AG04449 (cell line): ENCODE measurements at regions not wholly inside any gene's neighbourhood (a gene's known extent, or its start where the extent isn't known, plus 50 kb on each side); places are given as distances from the start of the nearest gene placed in this dataset.

Experiments used
- CTCF ChIA-PET: fragments of 350-600 bp; formaldehyde crosslinking; extraction: SDS; loops from one replicate; lab custom pipeline; 2021; ENCODE audit warnings: antibody characterized with exemption; lab: Yijun Ruan, JAX
- POLR2A ChIA-PET: fragments of 400-600, 350-600 bp; formaldehyde crosslinking; extraction: SDS; loops from one replicate; lab custom pipeline; 2020; ENCODE audit warnings: antibody characterized with exemption, inconsistent platforms; lab: Yijun Ruan, JAX
- DNase-seq: peaks from one replicate; pipeline ENCODE4 v3.0.0-alpha.2; 2010; ENCODE audit warnings: low read depth, low spot score
- H3K4me3 ChIP-seq: 2 replicates; pipeline ENCODE4 v1.5.1; 2011; ENCODE audit warnings: low read depth, mild to moderate bottlenecking, control low read depth, low read length
- CTCF ChIP-seq: IDR thresholded peaks from one replicate; pipeline ENCODE4 v1.5.1; 2011; ENCODE audit warnings: mild to moderate bottlenecking, moderate library complexity, low read length, control low read depth, inconsistent platforms; ENCODE audit not compliant: insufficient read depth; ENCODE audit errors: missing control alignments

GRCh38 chr1:172915271-172915670, 135.5 kb downstream of the TNFSF18 start:
- POLR2A ChIA-PET: no interaction called here
- CTCF ChIA-PET: interaction anchor here (0.8 to 1.4 kb wide), 3 partner anchors 171 to 289 kb away, joined by 3 to 4 read pairs (median 4); no protein-coding TSS in a partner anchor
- H3K4me3 ChIP-seq: no peak overlapping the region

DNA sequence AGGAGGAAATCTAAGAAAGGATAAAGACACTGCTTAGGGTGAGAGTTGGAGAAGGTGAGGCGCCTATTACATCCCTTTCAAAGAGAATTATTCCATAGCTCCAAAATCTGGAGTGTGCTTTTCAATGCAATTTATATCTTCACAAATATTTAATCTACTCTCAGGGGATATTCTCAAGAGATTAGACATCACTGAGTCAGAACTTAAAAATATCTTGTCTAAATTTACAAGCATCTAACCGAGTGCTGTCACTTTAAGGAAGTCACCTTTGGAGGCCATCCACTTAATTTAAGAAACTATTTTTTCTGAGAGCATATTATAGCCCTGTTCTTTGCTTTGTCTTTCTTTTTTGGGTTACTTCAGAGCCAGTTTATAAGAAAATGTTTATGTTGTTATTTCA, 134.6 kb downstream of the TNFSF18 start:
- DNase-seq: no peak
- TF ChIP-seq CTCF: no peak
- ChIA-PET POLR2A (interaction anchor here (0.7 to 1.1 kb wide), 3 partner anchors 13 to 78 kb away, joined by 3 read pairs; no protein-coding TSS in a partner anchor), CTCF (interaction anchor here (0.6 to 1.4 kb wide), 3 partner anchors 77 to 288 kb away, joined by 3 to 4 read pairs (median 4); no protein-coding TSS in a partner anchor)
- no peak overlapping the region for H3K4me3 ChIP-seq

More at GRCh38 chr1:172915271-172915670, 135.5 kb downstream of the TNFSF18 start:
- no peak for TF ChIP-seq CTCF
- DNase-seq: no peak

- no peak overlapping the region for H3K4me3 ChIP-seq
- ChIA-PET POLR2A (interaction anchor here (0.6 to 1.6 kb wide), 11 partner anchors 8 to 290 kb away, joined by 3 to 11 read pairs (median 4); no protein-coding TSS in a partner anchor), CTCF (interaction anchor here (1.0 to 1.4 kb wide), 5 partner anchors 8 to 92 kb away, joined by 3 read pairs; no protein-coding TSS in a partner anchor)
- DNase-seq: no peak
- no peak for TF ChIP-seq CTCF
Observed at GRCh38 chr1:172917972-172918371, 132.8 kb downstream of the TNFSF18 start.

GRCh38 chr1:172918478-172918877, 132.3 kb downstream of the TNFSF18 start:
- CTCF ChIA-PET: interaction anchor here (1.0 to 1.4 kb wide), 4 partner anchors 9 to 93 kb away, joined by 3 read pairs; no protein-coding TSS in a partner anchor
- no peak overlapping the region for H3K4me3 ChIP-seq
- POLR2A ChIA-PET: interaction anchor here (0.6 to 1.6 kb wide), 12 partner anchors 9 to 290 kb away, joined by 3 to 11 read pairs (median 4); no protein-coding TSS in a partner anchor
- DNase-seq: no peak
- no peak for TF ChIP-seq CTCF

DNA sequence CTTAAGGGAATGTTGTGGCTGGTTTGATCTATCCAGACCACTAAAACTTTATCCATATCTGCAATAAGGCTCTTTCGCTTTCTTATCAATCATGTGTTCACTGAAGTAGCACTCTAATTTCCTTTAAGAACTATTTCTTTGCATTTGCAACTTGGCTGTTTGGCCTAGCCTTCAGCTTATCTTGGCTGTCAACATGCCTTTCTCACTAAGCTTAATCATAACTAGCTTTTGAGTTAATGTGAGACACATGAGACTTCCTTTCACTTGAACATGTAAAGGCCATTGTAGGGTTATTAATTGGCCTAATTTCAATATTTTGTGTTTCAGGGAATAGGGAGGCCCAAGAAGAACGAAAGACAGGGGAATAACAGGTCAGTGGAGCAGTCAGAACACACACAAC, 124.7 kb downstream of the TNFSF18 start:
- DNase-seq: no peak
- TF ChIP-seq CTCF: no peak
- no peak overlapping the region for H3K4me3 ChIP-seq
- POLR2A ChIA-PET: interaction anchor here (0.6 kb wide), 2 partner anchors 268 to 269 kb away, joined by 3 read pairs; no protein-coding TSS in a partner anchor
- CTCF ChIA-PET: interaction anchor here (1.3 kb wide), 2 partner anchors 196 to 277 kb away, joined by 3 to 4 read pairs; no protein-coding TSS in a partner anchor

DNA sequence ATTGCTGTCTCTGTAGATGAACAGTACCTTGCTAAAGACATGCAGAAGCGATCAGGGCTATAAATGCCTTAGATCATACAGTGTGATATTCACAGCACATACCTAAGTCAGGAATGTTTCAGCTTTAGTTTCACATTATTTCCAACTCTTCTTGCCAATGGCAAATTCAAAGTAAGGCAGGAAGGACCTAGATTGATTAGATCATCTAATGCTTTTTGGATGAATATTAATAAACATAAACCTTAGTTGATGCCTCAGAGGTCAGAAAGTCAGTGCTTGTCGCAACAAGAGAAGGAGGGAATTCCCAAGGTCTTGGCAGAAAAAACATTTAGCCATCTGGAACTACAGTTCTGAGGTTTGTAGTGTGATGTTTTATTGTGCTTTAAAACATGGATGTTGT, 122.3 kb downstream of the TNFSF18 start:
- POLR2A ChIA-PET: interaction anchor here (0.6 to 2.5 kb wide), 6 partner anchors 10 to 65 kb away, joined by 3 to 8 read pairs (median 4); no protein-coding TSS in a partner anchor
- CTCF ChIA-PET: interaction anchor here (0.8 to 1.4 kb wide), 3 partner anchors 9 to 183 kb away, joined by 3 to 5 read pairs (median 4); no protein-coding TSS in a partner anchor

More for the DNA sequence above, 122.3 kb downstream of the TNFSF18 start:
- TF ChIP-seq CTCF: no peak
- H3K4me3 ChIP-seq: no peak overlapping the region
- DNase-seq: no peak
